CD14-positive monocyte (primary cell): ENCODE measurements at regions not wholly inside any gene's neighbourhood (a gene's known extent, or its start where the extent isn't known, plus 50 kb on each side); places are given as distances from the start of the nearest gene placed in this dataset.

ENCODE experiments used
- DNase-seq, 3 donors: peaks; one replicate each; pipeline ENCODE4 v3.0.0-alpha.2; 2011 to 2022
- H2AFZ ChIP-seq: 2 replicates; pipeline ENCODE4 v1.6.0; 2012; ENCODE audit warnings: mild to moderate bottlenecking, low read depth, low read length, inconsistent platforms; ENCODE audit not compliant: insufficient read depth, poor library complexity, severe bottlenecking
- H3K27ac ChIP-seq, 2 donors: 1 replicate in 1 of 2; 2 replicates in 1 of 2; pipeline ENCODE4 v1.5.1; 2012 to 2013; ENCODE audit warnings: low read length in 2 of 2, control low read depth in 1 of 2, inconsistent platforms in 1 of 2, low read depth in 1 of 2, mild to moderate bottlenecking in 1 of 2
- H3K27me3 ChIP-seq, 2 donors: one replicate each; pipeline versions ENCODE4 v1.6.0 to v1.6.1; 2011 to 2013; ENCODE audit warnings: low read length in 2 of 2; ENCODE audit not compliant: control insufficient read depth in 2 of 2, insufficient read depth in 2 of 2
- H3K36me3 ChIP-seq, 2 donors: replicated peaks in 1 of 2; 1 replicate in 1 of 2; 2 replicates in 1 of 2; pipeline versions ENCODE4 v1.5.1 to v1.6.1; 2012 to 2013; ENCODE audit warnings: low read length in 2 of 2, control low read depth in 1 of 2, inconsistent platforms in 1 of 2, mild to moderate bottlenecking in 1 of 2; ENCODE audit not compliant: insufficient read depth in 2 of 2, control insufficient read depth in 1 of 2
- H3K4me1 ChIP-seq, 2 donors: 1 replicate in 1 of 2; 2 replicates in 1 of 2; pipeline versions ENCODE4 v1.5.1 to v1.6.1; 2012 to 2013; ENCODE audit warnings: low read length in 2 of 2, control low read depth in 1 of 2, inconsistent platforms in 1 of 2, mild to moderate bottlenecking in 1 of 2, moderate library complexity in 1 of 2; ENCODE audit not compliant: insufficient read depth in 2 of 2, control insufficient read depth in 1 of 2
- H3K4me2 ChIP-seq: replicated peaks from 2 replicates; pipeline ENCODE3; 2012; ENCODE audit warnings: low read length, moderate library complexity, mild to moderate bottlenecking; ENCODE audit not compliant: poor library complexity, severe bottlenecking; ENCODE audit errors: extremely low read depth
- H3K4me3 ChIP-seq, 3 experiments: fragments of 200-600 bp in 1 of 3; sonication (generic) in 1 of 3; replicated peaks in 1 of 3; 1 replicate in 2 of 3; 2 replicates in 1 of 3; pipeline ENCODE4 v1.5.1; 2011 to 2013; ENCODE audit warnings: low read length in 3 of 3, mild to moderate bottlenecking in 3 of 3, control low read depth in 2 of 3, low read depth in 2 of 3, inconsistent platforms in 1 of 3, moderate library complexity in 1 of 3
- H3K79me2 ChIP-seq: 2 replicates; pipeline ENCODE4 v1.6.0; 2012; ENCODE audit warnings: mild to moderate bottlenecking, control low read depth, inconsistent platforms, low read length, moderate library complexity; ENCODE audit not compliant: insufficient read depth
- H3K9ac ChIP-seq: 2 replicates; pipeline ENCODE4 v1.6.0; 2017; ENCODE audit warnings: low read length, mild to moderate bottlenecking; ENCODE audit not compliant: insufficient read depth, poor library complexity, severe bottlenecking
- H3K9me3 ChIP-seq, 2 donors: replicated peaks in 1 of 2; 1 replicate in 1 of 2; 2 replicates in 1 of 2; pipeline versions ENCODE4 v1.5.1 to v1.6.1; 2012 to 2013; ENCODE audit warnings: low read length in 2 of 2, control low read depth in 1 of 2; ENCODE audit not compliant: control insufficient read depth in 1 of 2, insufficient read depth in 1 of 2
- H4K20me1 ChIP-seq: 2 replicates; pipeline ENCODE4 v1.6.0; 2012; ENCODE audit warnings: mild to moderate bottlenecking, low read length, control low read depth, moderate library complexity; ENCODE audit not compliant: insufficient read depth
- H3K27ac Mint-ChIP-seq, 7 donors: one replicate each; pipeline ENCODE4 v1.8.0; 2020; ENCODE audit warnings: mild to moderate bottlenecking in 7 of 7, mixed read lengths in 7 of 7, moderate library complexity in 6 of 7, inconsistent platforms in 2 of 7
- H3K27me3 Mint-ChIP-seq, 3 donors: one replicate each; pipeline ENCODE4 v1.8.0; 2021 to 2022; ENCODE audit warnings: low read depth in 3 of 3, mild to moderate bottlenecking in 3 of 3, mixed read lengths in 3 of 3, moderate library complexity in 3 of 3, inconsistent platforms in 1 of 3
- H3K36me3 Mint-ChIP-seq, 2 donors: one replicate each; pipeline ENCODE4 v1.8.0; 2020; ENCODE audit warnings: mixed read lengths in 2 of 2, inconsistent platforms in 1 of 2, mild to moderate bottlenecking in 1 of 2
- H3K4me1 Mint-ChIP-seq: one replicate; pipeline ENCODE4 v1.8.0; 2020; ENCODE audit warnings: mild to moderate bottlenecking, mixed read lengths
- H3K4me3 Mint-ChIP-seq, 2 donors: one replicate each; pipeline ENCODE4 v1.8.0; 2020; ENCODE audit warnings: mild to moderate bottlenecking in 2 of 2, mixed read lengths in 2 of 2, moderate library complexity in 1 of 2
- H3K9me3 Mint-ChIP-seq, 7 donors: one replicate each; pipeline ENCODE4 v1.8.0; 2020 to 2022; ENCODE audit warnings: mixed read lengths in 7 of 7, mild to moderate bottlenecking in 6 of 7, moderate library complexity in 6 of 7, inconsistent platforms in 2 of 7
- WGBS: methylation state at CpG from one replicate; pipeline ENCODE4 v1.1.5; 2013; ENCODE audit warnings: missing lambda C conversion rate; ENCODE audit not compliant: insufficient coverage; 5-methylcytosine and 5-hydroxymethylcytosine counted together
- intact Hi-C, 2 donors: fragments of 100-400 bp; cut with micrococcal nuclease; formaldehyde crosslinking; loops; one replicate each; pipeline versions ENCODE4 v1.15.0 to v1.15.1; 2023
- TF ChIP-seq, protein P1 (sequence below): fragments of 200-600 bp; IDR thresholded peaks from one replicate; pipeline ENCODE4 v1.8.0; 2022; ENCODE audit warnings: antibody characterized with exemption, mild to moderate bottlenecking

DNA sequence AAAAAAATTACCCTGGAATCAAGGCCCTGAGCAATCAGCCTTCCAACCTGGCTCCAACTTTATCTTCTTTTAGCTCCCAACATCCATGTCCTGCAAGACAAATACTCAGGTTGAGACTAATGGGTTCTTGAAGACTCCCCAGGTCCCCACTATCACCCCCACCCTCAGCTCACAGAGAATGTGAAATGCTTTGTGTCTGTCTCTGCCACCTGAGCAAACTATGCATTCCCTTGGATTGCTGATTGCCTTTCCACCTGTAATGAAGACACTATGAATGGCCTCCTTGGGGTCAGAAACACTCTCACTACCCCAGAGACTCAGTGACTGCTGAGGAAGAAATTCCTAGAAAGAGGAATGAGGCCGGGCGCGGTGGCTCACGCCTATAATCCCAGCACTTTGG, 121.2 kb upstream of the GALNT2 start:
- no peaks in the 10 kb centered on the region for H3K27me3 ChIP-seq
- no peaks in the 10 kb centered on the region for H3K4me1 Mint-ChIP-seq
- no peak for DNase-seq
- peaks cover 0 to 4% of the 10 kb centered on the region in 2 donors for H3K9me3 ChIP-seq
- H3K9ac ChIP-seq, result no peak overlapping the region
- no peaks in the 10 kb centered on the region for H3K36me3 ChIP-seq
- H3K27ac Mint-ChIP-seq, result no peak overlapping the region
- H3K36me3 Mint-ChIP-seq, result no peaks in the 10 kb centered on the region
- intact Hi-C loops, result no loop called here
- no peaks in the 10 kb centered on the region for H4K20me1 ChIP-seq
- TF ChIP-seq, protein P1, sequence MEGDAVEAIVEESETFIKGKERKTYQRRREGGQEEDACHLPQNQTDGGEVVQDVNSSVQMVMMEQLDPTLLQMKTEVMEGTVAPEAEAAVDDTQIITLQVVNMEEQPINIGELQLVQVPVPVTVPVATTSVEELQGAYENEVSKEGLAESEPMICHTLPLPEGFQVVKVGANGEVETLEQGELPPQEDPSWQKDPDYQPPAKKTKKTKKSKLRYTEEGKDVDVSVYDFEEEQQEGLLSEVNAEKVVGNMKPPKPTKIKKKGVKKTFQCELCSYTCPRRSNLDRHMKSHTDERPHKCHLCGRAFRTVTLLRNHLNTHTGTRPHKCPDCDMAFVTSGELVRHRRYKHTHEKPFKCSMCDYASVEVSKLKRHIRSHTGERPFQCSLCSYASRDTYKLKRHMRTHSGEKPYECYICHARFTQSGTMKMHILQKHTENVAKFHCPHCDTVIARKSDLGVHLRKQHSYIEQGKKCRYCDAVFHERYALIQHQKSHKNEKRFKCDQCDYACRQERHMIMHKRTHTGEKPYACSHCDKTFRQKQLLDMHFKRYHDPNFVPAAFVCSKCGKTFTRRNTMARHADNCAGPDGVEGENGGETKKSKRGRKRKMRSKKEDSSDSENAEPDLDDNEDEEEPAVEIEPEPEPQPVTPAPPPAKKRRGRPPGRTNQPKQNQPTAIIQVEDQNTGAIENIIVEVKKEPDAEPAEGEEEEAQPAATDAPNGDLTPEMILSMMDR, result no peak
- WGBS, result 91% methylated on average over 4 of the region's 4 CpGs
- H3K4me1 ChIP-seq, result no peaks in the 10 kb centered on the region
- peaks cover 4 to 12% (median 5%) of the 10 kb centered on the region in 3 donors for H3K27me3 Mint-ChIP-seq
- no peaks in the 10 kb centered on the region for H3K79me2 ChIP-seq
- H2AFZ ChIP-seq, result no peak overlapping the region
- peaks cover 0 to 5% (median 0%) of the 10 kb centered on the region in 7 donors for H3K9me3 Mint-ChIP-seq
- no peak overlapping the region for H3K27ac ChIP-seq
- H3K4me3 Mint-ChIP-seq, result no peak overlapping the region
- no peak overlapping the region for H3K4me3 ChIP-seq
- no peak overlapping the region for H3K4me2 ChIP-seq

DNA sequence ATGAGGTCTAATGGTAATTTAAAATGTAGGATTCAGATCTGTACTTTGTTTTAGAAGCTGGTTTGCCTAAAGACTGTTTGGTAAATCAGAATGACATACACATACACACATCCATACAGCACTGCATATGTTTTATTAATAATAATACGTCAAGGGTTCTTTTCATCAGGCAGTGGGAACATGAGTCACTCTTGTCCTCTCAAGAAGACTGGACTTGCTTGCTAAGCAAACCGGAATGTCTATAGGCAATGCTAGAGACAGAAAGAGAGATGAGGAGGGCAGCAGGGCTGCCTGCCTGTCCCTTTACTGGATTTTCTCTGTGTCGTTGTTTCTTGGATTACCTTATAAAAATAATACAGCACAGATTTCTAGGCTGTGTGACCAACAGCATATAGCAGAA, 119.1 kb upstream of the GALNT2 start:
- Histone ChIP-seq H3K4me3 (no peak overlapping the region), H3K9me3 (peaks cover 0 to 4% of the 10 kb centered on the region in 2 donors), H3K79me2 (no peaks in the 10 kb centered on the region), H3K27ac (no peak overlapping the region), H3K4me1 (no peaks in the 10 kb centered on the region), H3K27me3 (no peaks in the 10 kb centered on the region), H3K9ac (no peak overlapping the region), H2AFZ (no peak overlapping the region), H4K20me1 (no peaks in the 10 kb centered on the region), H3K4me2 (no peak overlapping the region), H3K36me3 (no peaks in the 10 kb centered on the region)
- intact Hi-C loops, result no loop called here
- peaks cover 0 to 5% (median 0%) of the 10 kb centered on the region in 7 donors for H3K9me3 Mint-ChIP-seq
- H3K27ac Mint-ChIP-seq, result no peak overlapping the region
- TF ChIP-seq, protein P1, result no peak
- WGBS, result 88% methylated on average over 1 of the region's 3 CpGs
- DNase-seq, result no peak
- H3K4me1 Mint-ChIP-seq, result no peaks in the 10 kb centered on the region
- H3K27me3 Mint-ChIP-seq, result peaks cover 3 to 13% (median 4%) of the 10 kb centered on the region in 3 donors
- no peaks in the 10 kb centered on the region for H3K36me3 Mint-ChIP-seq
- H3K4me3 Mint-ChIP-seq, result no peak overlapping the region
